K562 (cell line): ENCODE measurements at regions not wholly inside any gene's neighbourhood (a gene's known extent, or its start where the extent isn't known, plus 50 kb on each side); places are given as distances from the start of the nearest gene placed in this dataset.

Source experiments
- ATAC-seq: fragments of 200-7000 bp; cut with Tn5 transposase; 3 replicates; pipeline ENCODE4 v1.9.1; 2020; ENCODE audit warnings: moderate library complexity
- BruUV-seq: library from RNA; stranded (reverse); fragments of 400-500 nt; replicated peaks from 2 replicates; lab custom pipeline; 2021; lab: Mats Ljungman, UMichigan
- CTCF ChIA-PET: fragments of 300-600 bp; formaldehyde crosslinking; extraction: SDS; loops from one replicate; lab custom pipeline; 2021; ENCODE audit warnings: low intra/inter-chr PET ratio; lab: Yijun Ruan, JAX
- POLR2A ChIA-PET: fragments of 300-600, 350-650 bp; sonication (Branson Sonifier 250); formaldehyde crosslinking; extraction: SDS; loops from one replicate; lab custom pipeline; 2021; ENCODE audit warnings: antibody characterized with exemption, inconsistent platforms; lab: Yijun Ruan, JAX
- DNase-seq, 4 experiments: peaks; one replicate each; pipeline versions ENCODE4 v3.0.0 to v3.0.0-alpha.2; 2011 to 2018; ENCODE audit warnings: low spot score in 3 of 4, mixed read lengths in 3 of 4; ENCODE audit errors: extremely low read depth in 1 of 4
- FAIRE-seq: peaks from 2 replicates; lab custom pipeline; 2011; peaks lifted over from hg19 to GRCh38; lab: Jason Lieb, UNC
- H2AFZ ChIP-seq: 2 replicates; pipeline ENCODE4 v1.6.0; 2011; ENCODE audit warnings: low read depth, low read length, control low read depth, inconsistent platforms
- H3K27ac ChIP-seq: fragments of 200-600 bp; 3 replicates; pipeline ENCODE4 v1.8.0; 2011; ENCODE audit warnings: low read depth, mild to moderate bottlenecking, control low read depth, inconsistent platforms, low read length, moderate library complexity, mixed read lengths; ENCODE audit errors: extremely low read depth
- H3K27me3 ChIP-seq, 2 experiments: fragments of 300-600 bp in 1 of 2; 2 replicates in 1 of 2; 3 replicates in 1 of 2; pipeline versions ENCODE4 v1.6.0 to v1.8.0; 2011; ENCODE audit warnings: inconsistent platforms in 2 of 2, low read length in 2 of 2, mild to moderate bottlenecking in 1 of 2, mixed read lengths in 1 of 2, moderate library complexity in 1 of 2; ENCODE audit not compliant: control insufficient read depth in 2 of 2, insufficient read depth in 2 of 2
- H3K36me3 ChIP-seq: fragments of 300-600 bp; 3 replicates; pipeline ENCODE4 v1.8.0; 2011; ENCODE audit warnings: mild to moderate bottlenecking, low read length, inconsistent platforms; ENCODE audit not compliant: control insufficient read depth, insufficient read depth
- H3K4me1 ChIP-seq, 2 experiments: fragments of 200-600 bp in 1 of 2; replicated peaks in 1 of 2; 2 replicates in 1 of 2; 3 replicates in 1 of 2; pipeline versions ENCODE4 v1.5.1 to v1.8.0; 2011; ENCODE audit warnings: inconsistent platforms in 2 of 2, low read length in 2 of 2, mild to moderate bottlenecking in 1 of 2, mixed read lengths in 1 of 2, moderate library complexity in 1 of 2; ENCODE audit not compliant: control insufficient read depth in 2 of 2, insufficient read depth in 2 of 2
- H3K4me2 ChIP-seq: 2 replicates; pipeline ENCODE4 v1.6.1; 2011; ENCODE audit warnings: low read length, control low read depth, inconsistent platforms, mixed read lengths; ENCODE audit not compliant: insufficient read depth
- H3K4me3 ChIP-seq: fragments of 200-600 bp; sonication (generic), shearing (Covaris generic); 2 replicates; pipeline ENCODE4 v1.5.1; 2016; ENCODE audit warnings: control low read depth, inconsistent platforms
- H3K79me2 ChIP-seq: fragments of 200-600 bp; 3 replicates; pipeline ENCODE4 v1.8.0; 2011; ENCODE audit warnings: low read length, inconsistent platforms; ENCODE audit not compliant: control insufficient read depth, insufficient read depth
- H3K9ac ChIP-seq, 2 experiments: 2 replicates each; pipeline versions ENCODE4 v1.6.0 to v1.6.1; 2011; ENCODE audit warnings: low read depth in 2 of 2, low read length in 2 of 2, control low read depth in 1 of 2, inconsistent platforms in 1 of 2, mild to moderate bottlenecking in 1 of 2, mixed read lengths in 1 of 2; ENCODE audit not compliant: insufficient read depth in 1 of 2
- H3K9me1 ChIP-seq: one replicate; pipeline ENCODE4 v1.6.0; 2011; ENCODE audit warnings: inconsistent platforms, mild to moderate bottlenecking, low read length, moderate library complexity; ENCODE audit not compliant: control insufficient read depth, insufficient read depth
- H3K9me3 ChIP-seq: replicated peaks from 2 replicates; pipeline ENCODE4 v1.5.1; 2011; ENCODE audit warnings: low read depth, low read length, inconsistent platforms; ENCODE audit not compliant: control insufficient read depth, insufficient read depth
- H4K20me1 ChIP-seq: replicated peaks from 2 replicates; pipeline ENCODE4 v1.6.1; 2011; ENCODE audit warnings: low read length, inconsistent platforms, mixed read lengths; ENCODE audit not compliant: control insufficient read depth, insufficient read depth
- ZNF764 ChIP-seq: fragments of 250-450 bp; sonication (Bioruptor Pico); IDR thresholded peaks from 2 replicates; pipeline ENCODE4 v1.4.0; 2020; ENCODE audit warnings: low read depth, mild to moderate bottlenecking, moderate library complexity
- WGBS: fragments of 100-300 bp; shearing (Covaris generic); methylation state at CpG from one replicate; pipeline ENCODE4 v1.1.6; 2016; ENCODE audit warnings: low coverage, mixed read lengths; ENCODE audit not compliant: insufficient coverage; ENCODE audit errors: missing lambda C conversion rate; 5-methylcytosine and 5-hydroxymethylcytosine counted together
- in situ Hi-C: fragments of 300-500 bp; cut with MboI; formaldehyde crosslinking; loops from 4 replicates; pipeline ENCODE4 v1.15.0; 2018; ENCODE audit warnings: inconsistent platforms, mixed read lengths
- intact Hi-C: fragments of 100-400 bp; cut with micrococcal nuclease; formaldehyde crosslinking; loops from 2 replicates; pipeline ENCODE4 v1.14.2; 2022
- TF ChIP-seq, protein P1 (sequence below), 2 experiments: fragments of 450-650 bp in 1 of 2; sonication (generic) in 1 of 2; formaldehyde crosslinking in 1 of 2; IDR thresholded peaks; 2 replicates each; pipeline versions ENCODE4 v1.7.1 to v1.9.0; 2016 to 2022; ENCODE audit warnings: inconsistent platforms in 1 of 2, mild to moderate bottlenecking in 1 of 2, missing genetic modification reagents in 1 of 2

DNA sequence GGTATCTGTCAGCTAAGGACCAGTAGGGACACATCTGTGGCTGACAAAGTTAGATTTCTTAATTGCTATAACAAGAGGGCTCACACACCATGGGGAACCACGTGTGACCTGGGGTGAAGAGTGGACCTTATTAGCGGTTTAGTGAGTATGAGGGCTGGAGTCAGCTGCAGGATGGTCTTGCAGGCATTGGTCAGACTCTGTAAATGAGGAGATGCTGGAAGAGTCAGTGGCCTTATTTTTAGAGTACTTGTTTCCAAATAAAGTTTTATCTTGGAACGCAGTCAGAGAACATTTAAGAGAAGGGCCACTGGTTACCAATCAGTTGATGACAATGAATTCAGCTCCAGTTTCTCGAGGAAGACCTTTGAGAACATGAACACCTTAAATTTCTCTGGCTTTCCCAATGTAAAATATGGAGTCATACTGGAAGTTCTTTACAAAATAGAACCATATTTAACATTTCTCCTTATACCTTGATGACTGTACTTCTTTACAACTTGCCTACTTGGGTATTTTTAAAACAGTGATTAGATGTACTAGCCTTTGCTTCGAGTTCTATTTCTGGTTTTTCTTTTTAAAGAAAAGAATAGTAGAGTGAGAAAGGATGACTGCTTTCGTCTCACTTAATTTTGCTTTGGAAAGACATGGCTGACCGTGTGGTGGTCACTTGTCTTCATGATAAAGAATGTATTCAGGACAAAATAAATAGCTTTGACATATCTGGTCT is 185.9 kb upstream of the S1PR3 start:
- Histone ChIP-seq H3K9me1 (peaks cover 3% of the 10 kb centered on the region), H3K4me2 (no peak overlapping the region), H3K4me3 (no peak overlapping the region), H3K4me1 (peaks cover 3 to 34% of the 10 kb centered on the region in 2 experiments; a peak in 4 of 5 replicates), H3K79me2 (no peaks in the 10 kb centered on the region), H3K9ac (no peak overlapping the region), H3K27ac (no peak overlapping the region), H3K9me3 (no peaks in the 10 kb centered on the region), H4K20me1 (no peaks in the 10 kb centered on the region), H3K27me3 (no peaks in the 10 kb centered on the region), H3K36me3 (no peaks in the 10 kb centered on the region)
- BruUV-seq = no TSS peak
- FAIRE-seq = peak; percentile 11
- in situ Hi-C loops = no loop called here
- ATAC-seq = no peak
- DNase-seq = no peak
- WGBS = 39% methylated on average over 5 of the region's 7 CpGs
- POLR2A ChIA-PET = no interaction called here
- no peak for TF ChIP-seq ZNF764
- TF ChIP-seq, protein P1, sequence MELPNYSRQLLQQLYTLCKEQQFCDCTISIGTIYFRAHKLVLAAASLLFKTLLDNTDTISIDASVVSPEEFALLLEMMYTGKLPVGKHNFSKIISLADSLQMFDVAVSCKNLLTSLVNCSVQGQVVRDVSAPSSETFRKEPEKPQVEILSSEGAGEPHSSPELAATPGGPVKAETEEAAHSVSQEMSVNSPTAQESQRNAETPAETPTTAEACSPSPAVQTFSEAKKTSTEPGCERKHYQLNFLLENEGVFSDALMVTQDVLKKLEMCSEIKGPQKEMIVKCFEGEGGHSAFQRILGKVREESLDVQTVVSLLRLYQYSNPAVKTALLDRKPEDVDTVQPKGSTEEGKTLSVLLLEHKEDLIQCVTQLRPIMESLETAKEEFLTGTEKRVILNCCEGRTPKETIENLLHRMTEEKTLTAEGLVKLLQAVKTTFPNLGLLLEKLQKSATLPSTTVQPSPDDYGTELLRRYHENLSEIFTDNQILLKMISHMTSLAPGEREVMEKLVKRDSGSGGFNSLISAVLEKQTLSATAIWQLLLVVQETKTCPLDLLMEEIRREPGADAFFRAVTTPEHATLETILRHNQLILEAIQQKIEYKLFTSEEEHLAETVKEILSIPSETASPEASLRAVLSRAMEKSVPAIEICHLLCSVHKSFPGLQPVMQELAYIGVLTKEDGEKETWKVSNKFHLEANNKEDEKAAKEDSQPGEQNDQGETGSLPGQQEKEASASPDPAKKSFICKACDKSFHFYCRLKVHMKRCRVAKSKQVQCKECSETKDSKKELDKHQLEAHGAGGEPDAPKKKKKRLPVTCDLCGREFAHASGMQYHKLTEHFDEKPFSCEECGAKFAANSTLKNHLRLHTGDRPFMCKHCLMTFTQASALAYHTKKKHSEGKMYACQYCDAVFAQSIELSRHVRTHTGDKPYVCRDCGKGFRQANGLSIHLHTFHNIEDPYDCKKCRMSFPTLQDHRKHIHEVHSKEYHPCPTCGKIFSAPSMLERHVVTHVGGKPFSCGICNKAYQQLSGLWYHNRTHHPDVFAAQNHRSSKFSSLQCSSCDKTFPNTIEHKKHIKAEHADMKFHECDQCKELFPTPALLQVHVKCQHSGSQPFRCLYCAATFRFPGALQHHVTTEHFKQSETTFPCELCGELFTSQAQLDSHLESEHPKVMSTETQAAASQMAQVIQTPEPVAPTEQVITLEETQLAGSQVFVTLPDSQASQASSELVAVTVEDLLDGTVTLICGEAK (IDR thresholded peaks at IDR 0.05) = peak; percentile 75
- TF ChIP-seq, protein P1 (CRISPR knock-in tag; IDR thresholded peaks at IDR 0.05) = no peak
- TF ChIP-seq, all 486 proteins: peak for 1
- intact Hi-C loops = no loop called here
- H2AFZ ChIP-seq = no peak overlapping the region
- CTCF ChIA-PET = interaction anchor here (0.6 kb wide), 1 partner anchor 644 kb away, joined by 3 read pairs; no protein-coding TSS in a partner anchor
